Loucy (cell line): ENCODE measurements at regions not wholly inside any gene's neighbourhood (a gene's known extent, or its start where the extent isn't known, plus 50 kb on each side); places are given as distances from the start of the nearest gene placed in this dataset.

Experiments
- CTCF ChIP-seq: fragments of 200-600 bp; sonication (generic); conservative IDR thresholded peaks from 2 replicates; pipeline ENCODE4 v1.5.1; 2014; ENCODE audit warnings: mild to moderate bottlenecking, antibody characterized with exemption, low read length
- EZH2phosphoT487 ChIP-seq: fragments of 200-600 bp; IDR thresholded peaks from 2 replicates; pipeline ENCODE4 v1.6.1; 2018; ENCODE audit warnings: antibody characterized with exemption, mild to moderate bottlenecking, moderate library complexity, borderline replicate concordance

GRCh38 chr10:78901694-78902093 is 167.1 kb upstream of the ZMIZ1 start:
- TF ChIP-seq CTCF (no peak), EZH2phosphoT487 (no peak)
